NCI-H1092 treated with DMSO at 0.1 percent for 48 hours (cell line): ENCODE measurements at regions not wholly inside any gene's neighbourhood (a gene's known extent, or its start where the extent isn't known, plus 50 kb on each side); places are given as distances from the start of the nearest gene placed in this dataset.
"Not testable (repeated sequence)": the region's sequence is repeated elsewhere in the genome, so short reads cannot be mapped to it uniquely, and the experiment has no call there.

Experiments used
- DNase-seq: peaks from one replicate; lab custom pipeline; 2025; lab: John Stamatoyannopoulos, UW

DNA sequence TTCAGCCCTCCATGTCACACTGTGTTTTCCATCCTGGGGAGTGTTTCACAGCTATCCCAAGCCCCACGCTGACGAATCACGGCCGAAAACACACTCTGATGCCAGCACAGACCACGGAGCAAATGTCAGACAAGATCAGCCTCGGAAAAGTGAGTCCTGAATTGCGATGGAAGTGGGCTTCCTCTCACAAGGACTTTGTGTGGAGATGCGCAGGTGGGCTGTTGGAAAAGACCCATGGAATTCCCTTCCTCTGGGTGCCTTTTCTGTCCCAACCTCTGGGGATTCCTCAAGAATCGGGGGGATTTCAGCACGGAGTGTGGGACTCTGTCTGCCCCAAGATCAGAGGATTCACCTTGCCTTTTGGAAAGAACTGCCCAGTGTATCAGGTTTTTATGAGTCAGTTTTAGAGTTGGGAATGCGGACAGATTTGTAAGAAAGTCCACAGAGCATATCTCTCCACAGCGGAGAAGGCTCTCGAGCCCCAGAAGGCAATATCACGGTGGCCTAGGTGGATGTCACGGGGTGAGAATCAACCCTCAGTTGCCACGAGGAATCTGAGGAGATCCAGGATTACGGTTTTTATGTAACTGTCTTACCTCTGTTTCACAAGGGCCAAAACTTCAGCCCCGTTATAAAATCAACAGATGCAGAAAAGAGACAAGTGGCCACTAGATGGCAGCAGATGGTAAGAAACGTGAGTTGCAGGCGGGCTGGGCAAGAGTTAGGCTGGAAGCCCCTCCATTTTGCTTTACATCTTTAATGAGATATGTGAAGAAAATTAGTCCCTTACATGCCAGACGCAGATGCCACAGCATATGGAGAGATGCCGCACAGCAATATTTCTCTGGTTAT lies 201.9 kb downstream of the DAD1 start:
- peak; percentile 78 for DNase-seq

DNA sequence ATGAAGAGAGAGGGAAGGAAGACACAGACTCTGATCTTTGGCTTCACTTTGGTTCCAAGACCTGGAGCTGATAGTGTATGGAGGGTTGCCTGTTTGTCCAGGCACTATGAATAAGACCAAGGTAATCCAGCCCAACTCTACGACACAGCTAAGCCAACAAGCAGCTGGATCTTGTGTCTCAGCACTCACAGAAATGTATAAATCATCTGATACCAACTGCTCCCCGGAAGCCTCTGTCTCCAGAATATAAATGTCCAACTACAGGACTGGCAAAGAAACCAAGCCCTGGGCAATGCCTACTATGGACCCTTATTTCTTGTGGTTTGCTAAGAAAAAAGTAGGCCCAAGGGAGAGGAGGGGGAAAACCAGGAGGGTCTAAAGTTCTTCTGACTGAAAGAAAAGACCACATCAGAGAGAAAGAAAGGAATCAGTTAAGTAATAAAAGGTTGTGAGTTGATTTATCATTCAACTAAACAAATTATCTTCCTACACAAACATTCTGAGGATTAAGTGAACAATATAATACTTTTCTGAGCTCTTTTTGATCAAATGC lies 204.0 kb downstream of the DAD1 start:
- DNase-seq: no peak

DNA sequence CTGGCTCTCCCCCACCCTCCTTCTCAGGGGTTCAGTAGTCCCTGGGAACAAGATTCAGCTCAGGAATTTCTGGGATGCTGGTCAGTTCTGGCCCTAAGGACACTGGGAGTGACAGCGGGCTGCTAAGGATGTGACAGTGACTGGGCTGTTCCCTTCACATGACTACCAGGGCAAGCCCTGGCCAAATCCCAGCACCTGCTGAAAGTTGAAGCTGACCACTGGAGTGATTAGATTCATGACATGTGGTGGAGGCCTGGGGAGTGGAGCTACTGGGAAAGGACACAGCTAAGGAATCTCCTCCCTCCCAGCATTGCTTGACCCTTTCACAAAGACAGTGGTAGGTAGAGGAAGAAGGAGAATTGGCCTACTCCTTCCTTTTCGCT lies 204.9 kb downstream of the DAD1 start:
- no peak for DNase-seq

DNA sequence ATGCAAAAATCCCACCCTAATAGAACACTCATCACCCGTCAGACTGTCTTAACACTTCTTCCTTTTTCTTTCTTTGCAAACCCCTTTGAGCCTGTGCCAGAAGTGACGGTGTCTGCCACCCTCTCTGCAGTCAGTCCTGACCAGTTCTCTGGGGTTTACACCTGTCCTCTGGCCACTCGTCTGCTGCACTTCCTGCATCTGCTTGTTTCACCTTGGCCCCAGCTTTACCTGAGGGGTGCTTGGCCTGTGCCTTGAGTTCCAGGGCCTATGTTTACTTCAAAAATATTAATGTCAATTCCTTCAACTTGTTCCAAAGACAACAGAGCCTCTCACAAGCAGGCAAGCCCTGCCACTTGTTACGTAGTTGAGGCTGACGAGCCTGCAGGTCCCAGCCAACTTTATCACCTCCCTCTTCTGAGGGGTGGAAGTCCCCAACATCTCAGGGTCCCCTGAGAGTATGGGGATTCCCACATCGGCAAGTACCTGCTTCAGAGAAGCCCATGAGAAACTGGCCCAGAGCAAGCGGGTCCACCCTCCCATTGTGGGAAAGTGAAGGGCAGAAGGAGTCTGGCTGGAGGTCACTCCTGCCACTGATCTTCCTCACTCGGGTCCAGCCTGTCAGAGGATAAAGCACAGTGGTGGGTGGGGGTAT lies 205.4 kb downstream of the DAD1 start:
- no peak for DNase-seq

DNA sequence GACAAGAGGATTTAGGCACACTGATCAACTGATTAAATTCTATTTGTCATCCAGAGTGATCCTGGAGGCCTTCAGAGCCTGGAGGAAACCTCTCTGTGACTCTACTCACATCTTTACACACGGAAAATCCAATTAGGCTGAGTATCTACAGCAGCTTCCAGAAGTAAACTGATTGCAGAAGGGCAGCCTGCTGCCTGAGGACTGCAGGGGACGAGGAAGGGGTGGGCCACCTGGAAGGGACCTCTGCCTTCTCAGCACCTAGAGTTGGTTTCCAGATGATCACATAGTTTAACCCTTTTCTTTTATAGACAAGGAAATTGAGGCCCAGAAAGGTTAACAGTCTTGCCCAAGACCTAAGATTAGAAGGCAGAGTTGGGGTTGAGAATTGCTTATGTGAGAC lies 206.1 kb downstream of the DAD1 start:
- DNase-seq: no peak

DNA sequence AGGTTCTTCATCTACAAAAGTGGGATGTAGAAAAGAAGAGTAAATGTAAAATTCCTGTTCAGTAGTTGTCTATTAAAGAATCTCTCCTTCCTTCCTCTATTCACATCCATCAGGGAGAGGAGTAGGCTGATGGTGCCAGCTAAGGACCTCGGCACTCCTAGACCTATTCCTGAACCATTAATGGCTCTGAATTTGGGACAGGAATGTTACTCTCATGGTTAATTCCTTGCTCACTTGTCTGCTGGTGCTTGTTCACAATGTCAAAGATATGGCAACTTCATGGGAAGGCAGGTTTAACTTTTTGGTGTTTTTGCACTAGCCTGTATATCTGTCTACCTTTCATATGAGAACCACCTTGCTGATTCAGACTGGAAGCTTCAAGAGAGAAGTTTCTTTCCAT lies 206.6 kb downstream of the DAD1 start:
- DNase-seq: no peak

DNA sequence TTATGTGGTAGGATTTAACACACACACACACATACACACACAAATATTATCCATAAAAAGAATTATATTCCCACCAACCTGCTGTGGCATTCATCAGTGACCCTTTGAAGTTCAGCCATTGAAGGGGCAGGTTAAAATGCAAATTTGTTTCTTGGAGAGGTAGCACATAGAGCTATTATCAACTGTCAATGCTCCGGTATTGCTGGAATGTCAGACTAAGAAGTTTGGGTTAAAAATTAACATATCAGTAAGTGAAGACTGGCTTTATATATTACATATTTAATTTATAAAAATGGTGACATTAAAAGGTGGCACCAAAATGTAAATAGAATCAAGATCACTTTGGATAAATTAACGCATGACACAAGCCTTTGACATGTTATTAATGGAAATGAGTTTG lies 207.3 kb downstream of the DAD1 start:
- no peak for DNase-seq

DNA sequence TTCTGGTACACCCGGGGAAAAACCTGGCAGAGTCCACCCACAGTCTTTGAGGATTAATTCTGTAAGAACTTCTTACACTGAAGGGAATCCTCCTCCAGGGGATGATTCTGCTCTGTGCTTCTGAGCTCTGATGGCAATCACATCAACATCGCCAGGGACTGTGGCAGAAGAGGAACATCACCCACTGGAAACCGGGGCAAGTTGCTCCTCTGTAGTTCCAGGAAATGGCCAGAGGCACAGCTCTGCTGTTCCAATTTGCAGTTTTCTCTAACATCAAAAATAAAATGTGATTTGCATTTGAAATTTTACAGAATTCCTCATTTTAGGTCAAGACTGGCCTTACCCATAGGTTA lies 207.6 kb downstream of the DAD1 start:
- no peak for DNase-seq

DNA sequence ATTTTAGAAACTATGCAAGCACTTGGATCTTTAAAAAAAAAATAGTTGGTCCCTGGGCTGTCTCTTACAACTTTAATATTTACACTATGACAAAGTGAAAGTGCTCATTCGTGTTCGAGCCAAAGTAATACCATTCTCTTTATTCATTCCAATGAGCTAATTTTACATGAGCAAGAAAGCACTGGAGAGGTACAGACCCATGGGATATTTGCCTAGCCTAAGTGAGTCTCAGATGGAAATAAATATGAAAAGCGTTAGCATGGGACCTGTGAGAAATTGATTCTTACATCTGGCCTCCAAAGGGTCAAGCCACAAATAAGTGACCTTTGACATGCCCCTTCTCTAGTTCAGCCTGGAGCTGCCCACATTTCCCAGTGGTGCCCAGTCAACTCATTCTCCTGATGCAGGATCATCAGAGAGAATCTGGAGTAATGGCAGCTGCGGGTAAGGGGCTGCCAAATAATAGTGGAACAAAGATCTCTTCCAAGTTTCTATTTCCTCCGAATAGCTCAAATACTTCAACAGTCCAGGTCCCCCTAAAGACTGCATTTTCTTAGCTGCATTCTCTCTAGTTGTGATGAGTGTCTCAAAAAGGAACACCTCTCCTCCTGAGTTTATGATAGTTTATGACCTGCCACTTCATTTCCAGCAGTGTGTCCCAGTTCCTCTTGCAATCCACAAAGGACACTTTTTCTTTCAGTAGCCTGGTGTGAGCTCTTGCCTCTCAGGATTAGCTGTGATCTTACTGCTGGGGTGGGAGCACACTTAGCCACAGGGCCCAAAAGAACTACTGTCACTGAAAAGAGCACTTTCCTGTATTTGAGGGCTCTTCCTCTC lies 208.2 kb downstream of the DAD1 start:
- no peak for DNase-seq

DNA sequence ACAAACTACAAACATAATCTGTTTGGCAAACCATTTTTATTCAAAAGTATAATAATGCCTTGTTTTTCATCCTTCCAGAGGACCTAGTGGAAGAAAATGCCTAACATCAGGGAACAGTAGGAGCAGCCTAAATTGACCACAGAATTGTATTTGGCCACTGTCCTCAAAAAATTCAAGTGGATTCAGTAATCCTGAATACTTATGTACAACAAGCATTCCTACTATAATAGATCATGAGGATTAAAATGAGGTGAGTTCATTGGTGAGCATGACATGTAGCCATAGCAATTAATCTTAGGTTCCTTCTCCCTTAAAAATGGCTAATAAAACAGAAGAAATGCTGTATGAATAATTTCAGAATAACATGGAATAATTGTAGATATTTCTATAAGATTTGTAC lies 209.3 kb downstream of the DAD1 start:
- no peak for DNase-seq

DNA sequence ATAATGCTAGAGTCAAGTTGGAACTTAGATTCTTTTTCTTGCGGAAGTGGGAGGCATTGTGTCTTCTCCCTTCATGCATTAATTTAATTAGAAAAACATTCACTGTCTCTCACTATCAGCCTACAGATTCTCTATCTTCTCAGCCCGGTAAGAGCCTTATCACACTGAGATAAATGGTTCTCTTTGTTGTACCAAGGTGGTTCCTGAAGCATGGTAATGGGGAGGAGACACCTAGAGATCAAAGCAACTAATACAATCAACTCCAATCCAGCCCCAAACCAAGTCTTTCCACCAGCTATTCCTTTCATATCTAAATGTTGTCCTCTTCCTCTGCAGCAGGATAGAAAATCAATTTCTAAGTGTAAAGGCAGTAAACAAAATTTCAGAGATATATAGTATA lies 210.8 kb downstream of the DAD1 start:
- no peak for DNase-seq

DNA sequence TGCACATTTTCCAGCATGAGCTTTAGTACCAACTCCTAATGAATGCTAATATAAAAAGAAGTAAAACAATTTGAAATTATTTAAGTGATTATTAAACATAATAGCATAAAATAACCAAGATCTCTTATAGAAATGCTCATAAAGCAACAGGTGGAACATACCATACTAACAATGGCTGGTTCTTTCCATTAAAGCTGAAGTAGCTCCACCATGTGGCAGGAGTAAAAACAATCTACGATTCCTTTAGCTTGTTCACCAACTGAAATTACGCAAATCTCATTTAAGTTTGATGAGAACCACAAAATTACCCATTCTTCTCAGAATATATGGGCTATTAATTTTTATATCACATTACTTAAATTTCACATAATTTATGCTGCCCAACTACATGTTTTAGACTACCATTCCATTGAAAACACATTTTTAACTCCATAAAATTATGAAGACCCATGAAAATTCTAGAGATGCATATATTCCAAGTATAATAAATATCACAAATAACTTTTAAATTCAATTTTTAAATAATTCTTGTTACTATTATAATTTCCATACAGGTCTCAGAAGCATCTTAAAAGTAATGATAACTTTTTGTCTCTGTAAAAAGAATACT lies 213.6 kb downstream of the DAD1 start:
- DNase-seq: peak; percentile 47

DNA sequence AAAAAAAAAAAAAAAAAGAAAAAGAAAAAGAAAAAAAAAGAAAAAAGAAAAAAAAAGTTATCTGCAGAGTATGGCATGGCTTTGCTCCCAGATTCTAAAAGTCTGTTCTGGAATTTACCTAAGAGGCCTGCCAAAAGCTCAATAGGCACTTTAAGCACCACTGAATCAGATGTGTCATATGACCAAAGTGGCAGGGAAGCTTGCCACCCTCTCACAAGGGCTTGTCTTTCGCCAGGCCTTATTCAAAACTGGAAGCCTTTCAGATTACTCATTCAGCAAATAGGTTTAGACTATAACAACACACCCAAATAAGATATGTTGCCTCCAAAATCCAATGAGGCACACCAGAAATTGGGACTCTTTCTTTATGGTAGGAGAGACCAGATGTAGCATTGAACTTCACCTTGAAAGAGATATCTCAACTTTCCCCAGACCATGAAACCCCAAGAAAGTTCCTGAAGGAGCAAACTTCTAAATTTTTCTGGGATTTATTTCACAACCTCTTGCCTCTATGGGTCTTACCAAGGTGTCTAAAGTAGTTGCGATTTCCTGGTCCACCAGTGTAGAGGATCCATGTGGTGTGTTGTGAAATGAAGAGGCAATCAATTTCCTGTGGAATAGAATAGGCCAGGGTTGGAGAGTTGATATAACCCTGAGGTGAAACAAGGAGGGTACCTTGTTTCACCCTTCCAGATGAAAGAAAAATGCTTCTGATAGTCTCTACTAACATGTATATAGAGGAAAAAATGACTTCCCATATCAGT lies 218.8 kb downstream of the DAD1 start:
- no peak for DNase-seq

DNA sequence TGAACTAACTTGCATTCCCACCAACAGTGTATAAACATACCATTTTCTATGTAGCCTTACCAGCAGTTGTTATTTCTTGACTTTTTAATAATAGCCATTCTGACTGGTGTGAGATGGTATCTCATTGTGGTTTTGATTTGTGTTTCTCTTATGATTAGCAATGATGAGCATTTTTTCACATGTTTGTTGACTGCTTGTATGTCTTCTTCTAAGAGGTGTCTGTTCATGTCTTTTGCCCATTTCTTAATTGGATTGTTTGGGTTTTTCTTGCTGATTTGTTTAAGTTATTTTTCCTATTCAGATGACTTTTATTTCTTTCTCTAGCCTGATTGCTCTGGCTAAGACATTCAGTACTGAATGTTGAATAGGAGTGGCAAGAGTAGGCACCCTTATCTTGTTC lies 230.3 kb downstream of the DAD1 start:
- no peak for DNase-seq

DNA sequence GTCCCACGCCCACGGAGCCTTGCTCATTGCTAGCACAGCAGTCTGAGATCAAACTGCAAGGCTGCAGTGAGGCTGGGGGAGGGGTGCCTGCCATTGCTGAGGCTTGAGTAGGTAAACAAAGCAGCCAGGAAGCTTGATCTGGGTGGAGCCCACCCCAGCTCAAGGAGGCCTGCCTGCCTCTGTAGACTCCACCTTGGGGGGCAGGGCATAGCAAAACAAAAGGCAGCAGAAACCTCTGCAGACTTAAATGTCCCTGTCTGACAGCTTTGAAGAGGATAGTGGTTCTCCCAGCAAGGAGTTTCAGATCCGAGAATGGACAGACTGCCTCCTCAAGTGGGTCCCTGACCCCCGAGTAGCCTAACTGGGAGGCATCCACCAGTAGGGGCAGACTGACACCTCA lies 239.7 kb downstream of the DAD1 start:
- not testable (repeated sequence) for DNase-seq

DNA sequence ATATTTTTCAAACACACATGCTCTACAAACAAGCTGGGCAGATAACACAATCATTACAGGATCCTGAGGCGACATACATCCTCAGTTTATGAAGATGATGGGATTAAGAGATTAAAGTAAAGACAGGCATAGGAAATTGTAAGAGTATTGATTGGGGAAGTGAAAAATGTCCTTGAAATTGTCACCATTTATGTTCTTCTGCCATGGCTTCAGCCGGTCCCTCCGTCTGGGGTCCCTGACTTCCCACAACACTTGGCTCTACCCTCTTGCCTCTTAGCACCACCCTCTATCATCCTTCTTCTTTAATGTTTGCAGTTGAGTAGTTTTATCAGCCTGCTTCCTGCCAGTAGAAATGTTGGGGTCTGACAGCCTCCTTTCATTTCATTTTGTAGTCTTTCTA lies 244.4 kb downstream of the DAD1 start:
- DNase-seq: no peak

DNA sequence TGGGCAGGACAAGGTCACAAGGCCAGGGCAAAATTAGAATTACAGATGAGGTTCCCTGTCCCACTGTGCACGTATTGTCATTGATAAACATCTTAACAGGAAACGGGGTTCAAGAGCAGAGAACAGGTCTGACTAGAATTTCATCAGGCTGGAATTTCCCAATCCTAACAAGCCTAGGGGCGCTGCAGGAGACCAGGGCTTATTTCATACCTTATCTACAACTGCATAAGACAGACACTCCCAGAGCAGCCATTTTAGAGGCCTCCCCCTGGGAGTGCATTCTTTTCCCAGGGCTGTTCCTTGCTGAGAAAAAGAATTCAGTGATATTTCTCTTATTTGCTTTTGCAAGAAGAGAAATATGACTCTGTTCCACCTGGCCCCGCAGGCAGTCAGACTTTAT lies 244.8 kb downstream of the DAD1 start:
- not testable (repeated sequence) for DNase-seq

DNA sequence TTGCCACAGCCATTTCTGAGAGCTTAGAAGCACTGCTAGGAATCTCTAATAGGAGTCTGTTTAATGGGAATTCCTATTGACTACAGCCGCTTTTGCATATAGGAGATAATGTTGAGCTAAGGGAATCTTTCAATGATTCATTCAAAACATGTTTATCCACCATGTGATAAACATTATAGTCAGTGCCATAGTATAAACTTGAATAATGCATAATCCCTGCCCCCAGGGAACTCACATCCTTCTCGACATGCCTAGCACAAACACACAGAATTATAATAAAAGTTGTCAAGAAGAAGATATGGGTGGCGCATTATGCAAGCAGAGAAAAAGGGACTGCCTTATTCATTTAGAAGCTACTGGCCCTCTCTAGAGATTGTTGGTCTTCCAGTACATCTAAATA lies 248.0 kb downstream of the DAD1 start:
- DNase-seq: no peak

DNA sequence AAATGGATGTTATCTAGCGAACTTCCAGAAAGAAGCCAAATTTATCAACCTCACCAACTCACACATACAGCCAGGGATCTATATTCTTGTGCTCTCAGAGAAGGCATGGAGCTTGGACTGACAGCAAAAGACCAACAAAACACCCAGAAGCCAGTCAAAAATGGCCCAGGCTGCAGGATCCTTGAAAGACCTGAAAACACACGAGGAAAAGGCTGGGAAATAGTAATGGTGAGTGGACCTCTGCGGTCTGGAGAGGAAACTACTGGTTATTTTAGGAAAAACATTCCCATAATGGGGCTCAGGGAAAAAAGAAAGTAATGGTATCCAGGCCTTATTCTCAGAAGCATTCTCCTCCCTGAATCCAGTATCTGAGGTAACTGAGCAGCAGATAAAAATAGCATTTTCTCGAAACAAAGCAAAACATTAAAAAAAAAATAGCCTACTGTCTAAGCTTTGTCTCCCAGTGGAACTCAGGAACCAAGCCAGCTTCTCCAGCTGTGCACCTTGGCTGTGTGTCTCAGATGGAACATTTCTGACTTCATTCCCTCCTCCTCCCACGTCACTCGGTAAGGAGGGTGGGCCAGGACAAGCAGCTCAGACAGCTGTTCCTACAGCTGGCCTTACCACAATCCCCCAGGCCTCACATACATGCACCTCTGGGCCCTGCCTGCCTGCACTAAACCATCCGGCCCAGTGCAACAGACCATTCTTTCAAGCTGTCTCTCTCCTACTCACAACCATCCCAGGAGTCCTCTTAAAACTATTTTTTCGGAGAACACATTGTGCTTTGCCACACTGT lies 249.9 kb downstream of the DAD1 start:
- DNase-seq: no peak

DNA sequence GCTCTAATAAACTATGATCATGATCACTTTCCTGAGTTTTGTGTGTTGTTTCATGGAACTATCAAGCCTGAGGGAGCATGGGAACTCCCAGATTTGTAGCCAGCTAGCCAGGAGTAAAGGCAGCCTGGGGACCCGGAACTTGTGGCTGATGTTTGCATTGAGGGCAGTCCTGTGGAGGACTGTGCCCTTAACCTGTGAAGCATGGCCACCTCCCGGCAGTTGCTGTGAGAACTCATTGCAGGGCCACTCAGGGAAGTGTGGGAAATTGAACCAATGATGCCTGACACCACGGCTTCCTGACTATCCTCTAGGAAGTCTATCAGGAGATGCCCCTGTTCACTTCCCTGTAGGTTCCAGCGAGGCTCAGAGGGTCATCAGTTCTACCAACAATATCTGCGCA lies 250.6 kb downstream of the DAD1 start:
- no peak for DNase-seq

DNA sequence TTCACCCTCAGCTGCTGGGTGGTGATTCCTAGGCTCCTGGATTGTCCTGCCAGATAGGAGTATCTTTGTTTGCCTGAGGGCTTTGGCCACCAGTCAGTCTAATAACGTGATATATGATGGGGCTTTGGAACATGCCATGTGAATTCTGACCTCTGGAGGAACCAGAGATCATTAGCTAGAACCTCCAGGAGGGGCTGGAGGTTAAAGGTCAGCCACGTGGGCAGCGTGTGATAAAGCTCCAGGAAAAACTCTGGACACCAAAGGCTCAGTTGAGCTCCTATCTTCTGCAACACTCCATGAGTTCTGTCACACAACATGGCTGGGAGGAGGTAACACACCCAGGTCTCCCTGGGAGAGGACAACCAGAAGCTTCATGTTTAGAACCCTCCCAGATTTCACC lies 251.1 kb downstream of the DAD1 start:
- no peak for DNase-seq
